OCI-LY7 (cell line): ENCODE measurements at regions not wholly inside any gene's neighbourhood (a gene's known extent, or its start where the extent isn't known, plus 50 kb on each side); places are given as distances from the start of the nearest gene placed in this dataset.

Source experiments
- CTCF ChIP-seq: fragments of 200-600 bp; sonication (generic); conservative IDR thresholded peaks from 2 replicates; pipeline ENCODE4 v1.5.1; 2014; ENCODE audit warnings: mild to moderate bottlenecking, antibody characterized with exemption, low read length, moderate library complexity, mixed read lengths
- EZH2phosphoT487 ChIP-seq: fragments of 200-600 bp; sonication (generic); IDR thresholded peaks from 2 replicates; pipeline ENCODE4 v1.6.1; 2018; ENCODE audit warnings: low read depth, borderline replicate concordance, mild to moderate bottlenecking, mixed run types, antibody characterized with exemption, low read length, moderate library complexity, mixed read lengths

- TF ChIP-seq CTCF (no peak), EZH2phosphoT487 (no peak)
Observed at GRCh38 chr4:187183826-187184225, 460.2 kb upstream of the FAT1 start.
